Right hindlimb (tissue), 1 donor: ENCODE measurements at regions not wholly inside any gene's neighbourhood (a gene's known extent, or its start where the extent isn't known, plus 50 kb on each side); places are given as distances from the start of the nearest gene placed in this dataset.
"Not testable (repeated sequence)": the region's sequence is repeated elsewhere in the genome, so short reads cannot be mapped to it uniquely, and the experiment has no call there.

Source experiments
- DNase-seq: peaks from one replicate; pipeline ENCODE4 v3.0.0-alpha.2; 2018

- DNase-seq = peak; percentile 56
These were observed 272.4 kb upstream of the CDH11 start for GRCh38 chr16:65394281-65394680.

GRCh38 chr16:65392806-65393565 is 271.1 kb upstream of the CDH11 start:
- no peak for DNase-seq

- no peak for DNase-seq
These were observed 266.7 kb upstream of the CDH11 start for GRCh38 chr16:65388592-65388991.

- DNase-seq = no peak
These were observed 264.8 kb upstream of the CDH11 start for GRCh38 chr16:65386672-65387071.

GRCh38 chr16:65384441-65384840 is 262.6 kb upstream of the CDH11 start:
- no peak for DNase-seq

GRCh38 chr16:65377195-65377594 is 255.3 kb upstream of the CDH11 start:
- DNase-seq = no peak

GRCh38 chr16:65376601-65377000 is 254.7 kb upstream of the CDH11 start:
- DNase-seq = no peak

- DNase-seq = no peak
These were observed 253.8 kb upstream of the CDH11 start for GRCh38 chr16:65375651-65376050.

GRCh38 chr16:65373097-65373496 is 251.2 kb upstream of the CDH11 start:
- DNase-seq = no peak

GRCh38 chr16:65372171-65372570 is 250.3 kb upstream of the CDH11 start:
- no peak for DNase-seq

GRCh38 chr16:65365732-65366715 is 244.2 kb upstream of the CDH11 start:
- no peak for DNase-seq

GRCh38 chr16:65356721-65357120 is 234.9 kb upstream of the CDH11 start:
- DNase-seq = not testable (repeated sequence)

- no peak for DNase-seq
These were observed 233.8 kb upstream of the CDH11 start for GRCh38 chr16:65355706-65356105.

- DNase-seq = no peak
These were observed 231.3 kb upstream of the CDH11 start for GRCh38 chr16:65353183-65353582.

- no peak for DNase-seq
These were observed 227.8 kb upstream of the CDH11 start for GRCh38 chr16:65349626-65350025.

- no peak for DNase-seq
These were observed 221.7 kb upstream of the CDH11 start for GRCh38 chr16:65343556-65343955.

- no peak for DNase-seq
These were observed 220.5 kb upstream of the CDH11 start for GRCh38 chr16:65342231-65342866.

- no peak for DNase-seq
These were observed 217.2 kb upstream of the CDH11 start for GRCh38 chr16:65339062-65339461.

GRCh38 chr16:65336160-65336559 is 214.3 kb upstream of the CDH11 start:
- DNase-seq = no peak

GRCh38 chr16:65334081-65334480 is 212.2 kb upstream of the CDH11 start:
- DNase-seq = no peak

GRCh38 chr16:65333283-65333682 is 211.4 kb upstream of the CDH11 start:
- no peak for DNase-seq

- DNase-seq = no peak
These were observed 205.5 kb upstream of the CDH11 start for GRCh38 chr16:65327346-65327745.

GRCh38 chr16:65323655-65324237 is 201.9 kb upstream of the CDH11 start:
- no peak for DNase-seq
